Left colon (tissue), 2 donors: ENCODE measurements at regions not wholly inside any gene's neighbourhood (a gene's known extent, or its start where the extent isn't known, plus 50 kb on each side); places are given as distances from the start of the nearest gene placed in this dataset.
"Not testable (repeated sequence)": the region's sequence is repeated elsewhere in the genome, so short reads cannot be mapped to it uniquely, and the experiment has no call there.

Experiments
- ATAC-seq: fragments of 200-7000 bp; cut with Tn5 transposase; one replicate; pipeline ENCODE4 v1.9.1; 2020; ENCODE audit warnings: mild to moderate bottlenecking, moderate library complexity
- DNase-seq, 2 donors: peaks; one replicate each; pipeline ENCODE4 v3.0.0-alpha.2; 2020
- intact Hi-C, 2 donors: fragments of 100-400 bp; cut with DNase I in 1 of 2; cut with micrococcal nuclease in 1 of 2; formaldehyde crosslinking; loops; one replicate each; pipeline versions ENCODE4 v1.11.2 to v1.14.0; 2022; cut with DNase I, micrococcal nuclease
- donor health status: DM: no; HTN: no; CAD: no.
- donor health status: DM: yes; HTN: yes; CAD: no.

DNA sequence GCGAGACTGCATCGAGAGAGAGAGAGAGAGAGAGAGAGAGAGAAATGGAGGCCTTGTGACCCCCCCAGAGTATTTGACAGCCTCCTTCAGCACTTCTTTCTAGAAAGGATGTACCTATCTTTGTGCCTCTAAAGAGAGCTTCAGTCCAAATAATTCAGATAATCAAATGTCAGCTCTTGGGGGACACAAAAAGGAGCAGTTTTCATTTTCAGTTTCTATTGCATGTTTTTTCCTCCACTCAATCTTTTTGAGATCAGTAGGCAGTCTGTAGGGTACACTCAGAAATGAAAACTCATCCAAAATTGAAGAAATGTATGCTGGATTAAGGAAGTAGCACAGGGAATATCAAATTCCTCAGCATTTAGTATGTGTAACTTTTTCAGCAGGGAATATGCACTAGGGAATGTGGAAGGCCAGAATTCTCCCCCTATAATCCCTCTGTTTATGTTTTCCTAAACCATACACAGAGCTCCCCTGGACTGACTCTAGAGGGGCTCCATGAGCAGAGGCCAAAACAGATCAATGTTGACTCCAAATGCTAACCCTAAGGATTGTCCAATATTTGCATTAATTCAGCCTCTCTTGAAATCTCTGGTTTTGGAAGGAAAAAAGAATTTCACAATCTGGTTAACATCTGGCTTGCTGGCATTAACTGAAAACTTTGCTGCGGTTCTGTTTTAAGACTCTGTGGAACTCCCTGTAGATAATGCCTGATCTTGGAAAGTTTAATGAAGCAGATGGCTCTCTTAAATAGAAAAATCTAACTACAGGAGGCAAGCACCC, 250.1 kb downstream of the CEMIP2 start:
- intact Hi-C loops, result no loop called here
- DNase-seq (no peak), ATAC-seq (no peak)

DNA sequence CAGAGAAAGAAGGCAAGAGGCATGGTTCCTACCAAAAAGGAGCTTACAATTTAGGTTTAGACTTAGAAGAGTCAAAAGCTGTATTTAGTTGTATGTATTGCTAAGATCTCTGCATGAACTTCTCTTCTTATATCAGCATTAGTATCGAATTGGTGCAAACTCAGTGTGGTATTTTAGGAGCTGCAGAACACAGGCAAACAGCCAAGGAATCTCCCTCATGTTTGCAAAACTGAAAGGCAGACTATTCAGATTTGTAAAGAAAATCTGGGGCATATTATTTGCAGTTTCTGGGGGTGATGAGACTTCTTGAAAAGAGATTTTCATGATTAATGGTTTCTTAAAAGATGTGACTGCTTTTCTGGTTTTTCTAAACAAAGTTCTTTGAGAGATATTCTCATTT, 252.7 kb downstream of the CEMIP2 start:
- DNase-seq (no peak), ATAC-seq (no peak)
- intact Hi-C loops, result no loop called here

DNA sequence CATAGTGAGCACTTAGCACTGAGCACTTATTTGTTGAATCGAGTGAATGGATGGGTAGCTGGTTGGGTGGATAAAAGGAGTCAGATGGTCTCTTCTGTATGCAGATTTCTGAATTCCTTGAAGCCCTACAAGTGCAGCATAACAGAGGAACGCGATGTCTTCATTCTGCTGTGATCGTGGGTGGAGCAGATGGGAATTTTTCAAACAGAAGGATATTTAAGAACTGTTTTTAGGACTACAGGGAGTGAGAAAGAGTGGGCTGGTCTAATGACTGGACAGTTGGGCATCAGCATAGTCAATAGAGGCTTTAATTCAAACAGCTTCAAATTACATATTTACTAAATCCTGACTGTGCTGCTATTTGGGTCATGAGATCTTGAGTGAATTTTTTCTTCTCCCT, 253.2 kb downstream of the CEMIP2 start:
- ATAC-seq (no peak), DNase-seq (no peak)
- intact Hi-C loops, result no loop called here

DNA sequence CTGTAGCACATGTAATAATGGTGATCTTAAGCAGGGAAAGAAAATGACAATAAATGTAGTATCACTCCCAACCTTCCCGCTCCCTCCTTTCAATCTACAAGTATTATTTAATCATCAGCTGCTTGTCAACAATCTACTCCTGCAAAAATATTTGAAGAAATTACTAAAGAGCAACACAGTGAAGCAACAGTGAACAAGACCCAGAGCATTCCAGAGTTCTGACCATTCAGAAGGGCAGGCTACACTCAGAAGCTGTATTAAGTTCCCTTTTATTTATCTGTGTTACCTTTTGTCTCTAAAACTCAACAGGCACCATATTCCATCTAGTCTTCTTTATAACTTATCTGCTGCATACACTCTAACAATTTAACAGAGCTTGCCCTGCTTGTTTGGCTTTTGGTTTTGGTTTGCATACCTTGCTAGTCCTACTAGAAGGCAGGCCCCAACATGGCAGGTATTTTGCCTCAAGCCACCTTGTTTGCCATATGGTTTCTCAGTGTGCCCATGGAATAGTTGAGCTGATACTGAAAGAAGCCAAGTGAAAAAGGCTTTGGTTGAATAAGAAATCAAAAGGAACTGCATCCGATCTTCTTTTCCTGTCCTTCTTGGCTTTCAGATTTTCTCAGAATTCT, 253.9 kb downstream of the CEMIP2 start:
- intact Hi-C loops, result no loop called here
- no peak for ATAC-seq
- no peak for DNase-seq

DNA sequence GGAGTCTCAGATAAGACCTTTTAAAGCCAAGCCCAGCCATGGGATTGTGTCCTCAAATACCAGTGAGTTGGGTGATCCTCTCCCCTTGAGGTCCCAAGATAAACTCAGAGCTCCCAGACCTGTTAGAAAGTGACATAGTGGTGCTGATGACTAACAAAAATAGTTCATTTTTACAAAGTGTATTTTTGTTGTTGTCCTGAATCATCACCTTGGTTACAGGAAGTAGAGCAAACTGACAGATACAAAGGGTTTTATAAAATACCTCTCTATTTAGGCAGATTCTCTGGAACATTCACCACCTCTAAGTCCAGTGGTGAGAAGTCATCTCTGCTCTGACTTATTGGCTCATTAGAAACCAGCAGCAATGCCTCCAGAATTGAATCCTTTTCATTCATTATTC, 259.3 kb downstream of the CEMIP2 start:
- intact Hi-C loops, result no loop called here
- ATAC-seq (no peak), DNase-seq (no peak)

DNA sequence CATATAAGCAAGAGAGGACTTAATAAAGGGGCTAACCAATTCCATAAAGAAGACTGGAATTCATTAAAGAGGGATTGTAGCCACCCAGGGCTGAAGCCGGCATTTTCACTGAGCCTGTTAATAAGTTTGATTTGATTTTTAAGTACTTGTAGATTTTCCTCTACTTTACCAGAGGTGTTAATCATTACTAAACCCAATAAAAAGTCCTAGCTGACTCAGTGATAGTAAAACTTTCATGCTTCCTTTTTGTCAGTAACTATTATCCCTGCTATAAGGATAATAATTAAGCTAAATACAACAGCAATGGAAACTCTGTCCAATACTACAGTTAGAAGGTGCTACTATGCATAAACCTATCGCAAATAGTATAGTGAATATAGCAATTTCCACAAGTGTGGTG, 260.2 kb downstream of the CEMIP2 start:
- ATAC-seq, result peak; percentile 65
- intact Hi-C loops, DNase-seq: not testable (repeated sequence)

DNA sequence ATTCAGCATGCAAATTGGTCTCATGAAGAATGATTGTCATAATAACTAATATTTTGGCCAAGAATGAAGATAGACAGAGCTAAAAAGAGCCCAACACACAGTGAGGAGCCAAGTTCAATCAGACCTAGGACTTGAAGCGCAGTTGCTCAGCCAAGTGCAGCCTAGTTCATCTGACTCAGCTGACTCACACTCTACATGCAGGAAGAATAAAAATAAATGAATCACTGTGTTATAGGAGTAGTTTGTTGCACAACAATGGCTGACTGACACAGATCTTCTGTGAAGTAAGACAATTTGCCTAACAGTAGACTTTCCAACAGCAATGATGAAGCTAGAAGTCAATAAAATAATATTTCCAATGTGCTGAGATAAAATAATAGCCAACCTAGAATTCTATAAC, 261.5 kb downstream of the CEMIP2 start:
- DNase-seq, result peak; percentile 12 to 41
- ATAC-seq, result peak; percentile 96
- intact Hi-C loops, result no loop called here

DNA sequence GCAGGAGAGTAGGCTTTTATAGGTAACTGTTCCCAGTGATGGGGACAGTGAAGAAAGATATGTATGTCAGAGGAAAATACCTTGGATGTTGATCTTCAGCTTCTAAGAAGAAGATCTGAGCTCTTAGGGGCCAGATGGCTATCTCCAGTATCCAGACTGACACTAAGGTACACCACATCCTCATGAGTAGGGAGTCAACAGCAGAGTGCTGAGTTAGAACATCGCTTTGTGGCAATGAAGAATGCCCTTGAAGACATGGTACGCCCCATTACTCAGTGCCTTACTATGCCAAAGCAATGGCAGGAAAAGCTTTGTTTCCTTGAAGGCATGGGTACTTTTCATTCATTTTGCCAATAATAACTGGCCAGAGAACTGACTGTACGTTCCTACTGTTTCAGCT, 263.7 kb downstream of the CEMIP2 start:
- ATAC-seq, result no peak
- intact Hi-C loops, result no loop called here

DNA sequence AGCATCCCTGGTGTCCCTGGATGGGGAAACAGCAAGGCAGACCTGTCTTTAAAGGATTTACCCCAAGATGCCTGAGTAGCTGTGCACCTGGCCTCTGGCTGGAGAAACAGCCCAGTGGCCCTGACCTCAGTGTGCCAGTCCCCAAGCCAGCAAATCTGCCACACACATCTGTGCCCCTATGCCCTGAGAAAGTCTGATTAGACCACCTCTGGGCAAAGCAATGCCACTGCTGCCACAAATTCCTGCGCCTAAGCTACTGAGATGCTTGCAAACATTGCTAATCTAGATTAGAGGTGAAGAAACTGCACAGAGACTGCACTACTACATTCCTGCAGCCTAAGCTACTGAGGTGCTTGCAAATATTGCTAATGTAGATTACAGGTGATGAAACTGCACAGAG, 269.6 kb downstream of the CEMIP2 start:
- no peak for ATAC-seq
- intact Hi-C loops, result no loop called here
- no peak for DNase-seq

More for the DNA sequence above, 263.7 kb downstream of the CEMIP2 start:
- DNase-seq, result no peak

DNA sequence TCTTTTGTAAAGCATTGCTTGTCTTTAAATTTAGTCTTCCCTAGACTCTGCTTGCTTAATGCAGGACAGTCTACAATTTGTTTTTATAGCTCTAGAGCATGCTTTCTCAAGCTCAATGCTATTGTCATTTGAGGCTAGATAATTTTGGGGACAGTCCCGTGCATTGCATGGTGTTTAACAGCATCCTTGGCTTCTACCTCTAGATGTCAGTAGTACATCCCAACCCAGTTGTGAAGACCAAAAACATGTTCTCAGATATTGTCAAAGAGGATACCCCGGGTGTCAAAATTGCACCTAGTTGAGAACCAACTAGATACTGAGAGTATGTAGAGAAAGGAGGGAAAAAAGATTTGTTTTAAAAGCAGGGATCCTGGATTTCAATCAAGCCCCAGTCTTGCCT, 277.5 kb downstream of the CEMIP2 start:
- intact Hi-C loops, result no loop called here
- DNase-seq (no peak), ATAC-seq (no peak)

DNA sequence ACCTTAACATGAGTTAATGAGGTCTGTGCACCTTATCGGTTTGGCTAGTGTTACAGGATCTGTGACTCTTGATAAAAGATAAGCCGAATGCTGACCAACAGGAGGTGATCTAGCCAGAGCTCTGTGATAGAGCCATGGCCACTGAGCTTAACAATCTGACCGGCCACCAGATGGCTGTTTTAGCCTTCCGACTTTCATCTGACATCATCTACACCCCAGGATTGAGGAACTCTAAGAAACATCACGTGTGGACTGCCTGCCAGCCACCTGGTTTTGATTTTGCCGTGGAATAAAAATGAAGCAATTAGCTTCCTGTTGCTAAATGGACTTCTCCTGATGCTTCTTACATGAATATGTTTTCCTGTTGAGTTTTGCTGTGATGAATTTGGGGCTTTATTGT, 281.3 kb downstream of the CEMIP2 start:
- intact Hi-C loops, result no loop called here
- ATAC-seq (no peak), DNase-seq (no peak)

DNA sequence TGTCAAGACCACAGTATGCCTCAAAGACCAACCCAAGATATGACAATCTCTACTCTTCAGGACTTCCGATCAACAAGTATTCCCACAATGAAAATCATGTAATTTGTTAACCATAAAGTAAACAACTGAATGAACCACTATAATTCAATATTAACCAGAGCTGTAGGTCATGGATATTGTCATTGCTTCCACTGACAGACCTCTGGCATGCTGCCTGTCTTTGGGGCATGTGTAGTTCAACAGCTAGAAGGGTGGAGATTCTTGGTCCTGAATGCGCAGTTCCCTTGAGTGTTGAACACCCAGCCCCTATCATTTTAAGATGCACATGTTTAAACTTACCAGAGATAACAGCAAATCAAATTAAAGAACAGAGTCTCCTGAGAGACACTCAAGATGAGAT, 283.0 kb downstream of the CEMIP2 start:
- intact Hi-C loops, result no loop called here
- no peak for DNase-seq
- ATAC-seq, result no peak

DNA sequence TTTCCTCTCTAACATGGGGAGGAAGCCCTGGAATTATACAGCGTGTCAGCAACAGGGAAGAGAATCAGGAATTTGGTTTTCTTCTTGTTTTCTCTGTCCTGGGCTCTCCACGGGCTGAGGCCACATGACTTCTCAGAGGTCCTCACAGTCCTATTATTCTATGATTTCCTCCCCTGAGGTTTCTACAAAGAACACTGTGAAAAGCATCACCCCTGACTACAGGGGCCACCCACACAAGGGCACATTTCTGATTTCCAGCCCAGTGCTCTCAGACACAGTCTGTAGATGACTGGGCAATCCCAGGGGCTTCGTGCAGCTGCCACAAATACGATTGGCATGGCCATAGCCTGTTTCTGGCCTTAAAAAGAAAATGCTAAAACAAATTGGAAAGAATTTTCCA, 284.9 kb downstream of the CEMIP2 start:
- DNase-seq, result no peak
- no peak for ATAC-seq
- intact Hi-C loops, result no loop called here

DNA sequence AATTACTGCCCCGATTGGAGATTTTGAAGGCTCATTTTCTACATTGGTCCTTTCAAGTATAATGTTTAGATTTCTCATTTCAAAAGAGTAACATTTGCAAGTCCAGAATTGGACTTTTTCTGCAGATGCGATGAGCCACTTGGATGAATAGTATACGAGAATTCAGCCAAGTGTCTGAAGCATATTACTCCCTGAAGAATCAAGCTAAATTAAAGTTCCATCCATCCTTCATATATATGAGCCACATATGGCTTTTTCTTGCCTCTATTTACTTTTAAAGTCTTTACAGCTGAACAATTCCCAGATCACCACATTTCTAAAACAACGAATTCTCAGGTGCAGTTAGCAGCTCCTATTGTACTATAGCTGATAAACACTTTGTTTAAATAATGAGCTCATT, 288.7 kb downstream of the CEMIP2 start:
- ATAC-seq (no peak), DNase-seq (no peak)
- intact Hi-C loops, result no loop called here

DNA sequence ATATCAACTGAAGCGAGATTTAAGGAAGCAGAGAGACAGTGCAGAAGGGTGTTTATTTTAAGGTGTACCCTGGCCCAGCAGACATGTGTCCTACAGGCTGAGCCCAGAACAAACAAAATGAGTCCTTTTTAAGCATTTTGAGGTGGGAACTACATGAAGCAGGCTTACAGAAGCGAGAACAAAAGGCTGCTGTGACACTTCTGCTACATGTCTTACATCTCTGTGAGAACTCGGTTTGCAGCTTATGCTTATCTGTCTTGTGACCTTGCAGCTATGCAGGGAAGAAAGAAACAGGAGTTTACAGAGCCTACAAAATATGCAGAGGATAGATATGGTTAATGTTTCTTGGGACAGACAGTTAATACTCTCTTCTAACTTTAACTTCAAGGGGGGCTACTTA, 295.9 kb downstream of the CEMIP2 start:
- intact Hi-C loops, result no loop called here
- ATAC-seq, result no peak
- no peak for DNase-seq

DNA sequence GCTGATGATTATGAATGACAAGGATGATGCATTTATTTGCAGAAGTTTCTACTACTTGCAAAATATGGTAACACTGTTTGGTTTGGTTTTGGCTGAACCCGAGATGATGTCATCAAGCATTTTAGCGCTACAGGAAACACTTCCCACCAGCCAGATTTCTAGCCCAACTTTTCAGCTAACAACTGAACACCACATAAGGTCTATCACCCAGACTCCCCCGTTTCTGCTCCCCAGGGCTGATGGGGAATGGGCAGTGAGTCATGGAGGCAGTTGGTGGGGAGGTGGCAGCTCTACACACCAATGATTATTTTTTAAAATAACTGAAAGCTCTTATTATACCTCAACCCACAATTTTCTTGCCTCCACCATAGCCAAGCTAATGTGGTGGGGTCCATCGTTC, 302.9 kb downstream of the CEMIP2 start:
- DNase-seq, result no peak
- intact Hi-C loops, result no loop called here
- no peak for ATAC-seq

DNA sequence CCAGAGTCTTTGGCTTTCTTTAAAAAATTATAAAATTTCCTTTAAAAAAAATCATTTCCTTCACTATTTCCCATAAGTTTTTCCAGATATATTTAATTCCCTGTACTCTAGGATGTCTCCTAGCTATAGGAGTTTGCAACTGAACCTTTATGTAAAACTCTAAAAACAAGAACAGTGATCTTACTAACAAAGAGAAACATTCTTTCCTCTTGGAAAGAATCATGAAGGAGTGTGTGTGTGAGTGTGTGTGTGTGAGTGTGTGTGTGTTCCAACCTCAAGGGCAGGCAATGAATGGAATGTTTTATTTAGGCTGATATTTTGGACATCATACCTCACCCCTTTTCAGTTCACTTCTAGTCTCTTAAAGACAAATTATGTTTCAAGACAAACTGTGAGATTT, 309.2 kb downstream of the CEMIP2 start:
- intact Hi-C loops, result no loop called here
- no peak for ATAC-seq

DNA sequence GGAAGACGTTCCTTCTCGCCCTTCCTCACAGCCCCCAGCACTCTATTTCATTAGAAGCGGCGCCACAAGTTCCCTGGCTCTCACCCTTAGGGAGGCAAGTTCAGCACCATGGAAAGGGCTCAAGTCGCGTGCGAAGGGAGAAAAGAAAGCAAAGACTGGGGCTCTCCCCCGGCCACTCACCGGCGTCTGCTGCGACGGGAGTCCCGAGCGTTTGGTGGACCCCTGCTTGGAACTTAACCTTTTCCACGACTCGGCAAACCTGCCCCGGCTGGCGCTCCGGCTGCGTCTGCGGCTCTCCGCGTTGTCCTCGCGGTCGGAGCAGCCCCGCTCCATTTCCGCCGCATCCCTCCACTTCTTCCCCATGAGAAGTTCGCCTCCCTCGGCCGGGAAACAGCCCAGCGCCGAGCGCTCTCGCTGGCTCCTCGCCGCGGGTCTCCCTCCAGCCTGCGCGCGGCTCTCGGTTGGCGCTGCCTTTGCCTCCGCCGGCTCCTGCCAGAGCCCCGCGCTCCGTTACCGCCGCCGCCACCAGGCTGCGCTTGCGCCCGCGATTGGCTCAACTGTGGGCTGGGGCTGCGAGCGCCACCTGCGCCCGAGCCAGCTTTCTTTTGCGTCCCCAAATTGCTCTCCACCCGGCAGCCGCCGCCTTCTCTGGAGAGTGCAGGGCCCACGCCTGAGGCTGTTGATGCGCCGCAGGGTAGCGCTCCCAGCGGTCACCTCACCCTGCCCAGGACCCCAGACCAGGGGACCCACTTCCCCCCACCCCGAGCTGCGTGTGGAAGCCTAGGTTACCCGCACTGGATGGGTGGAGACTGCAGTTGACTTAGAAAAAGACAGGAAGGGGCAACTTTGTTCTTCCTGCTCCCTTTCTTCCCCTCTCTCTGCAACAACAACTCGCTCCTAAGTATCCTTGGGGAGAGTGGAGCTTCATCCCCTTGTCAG, 321.6 kb downstream of the CEMIP2 start:
- intact Hi-C loops, result no loop called here
- DNase-seq (peak; percentile 23 to 48), ATAC-seq (peak; percentile 92)

More for the DNA sequence above, 309.2 kb downstream of the CEMIP2 start:
- no peak for DNase-seq

DNA sequence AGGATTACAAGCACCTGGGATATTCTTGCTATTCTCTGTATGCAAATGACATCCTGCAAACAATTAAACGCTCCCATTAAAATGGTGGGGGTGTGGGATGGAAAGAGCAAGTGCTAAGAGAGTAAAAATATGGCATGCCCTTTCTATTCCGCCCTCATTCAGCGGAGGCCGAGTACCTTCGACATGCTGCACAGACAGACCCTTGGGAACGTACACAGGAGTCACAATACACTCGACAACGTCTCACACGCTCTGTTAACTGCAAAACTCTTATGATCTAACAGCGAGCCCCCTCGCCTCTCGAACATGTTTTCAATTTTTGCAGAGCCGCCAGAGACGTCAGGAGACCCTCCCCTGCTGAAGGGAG, 322.2 kb downstream of the CEMIP2 start:
- intact Hi-C loops, result no loop called here
- no peak for DNase-seq

DNA sequence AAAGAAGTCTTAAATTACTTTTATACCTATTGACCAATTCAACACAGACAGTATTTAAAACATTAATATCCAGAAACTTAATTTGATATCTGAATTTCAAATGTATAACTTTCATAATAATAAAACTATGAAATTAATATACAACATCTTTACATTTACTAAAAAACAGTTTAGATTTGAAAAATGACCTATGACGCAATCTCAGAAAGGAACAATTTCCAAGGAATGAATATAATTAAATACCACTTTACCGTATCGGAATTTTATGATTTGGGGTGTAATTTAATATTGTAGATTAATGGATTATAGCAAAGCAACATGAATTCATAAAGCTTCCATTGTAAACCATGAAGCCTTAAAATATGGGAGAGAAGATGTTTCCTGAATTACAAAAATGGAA, 321.5 kb upstream of the TRPM3 start:
- intact Hi-C loops, result no loop called here
- no peak for ATAC-seq
- no peak for DNase-seq

More for the DNA sequence above, 322.2 kb downstream of the CEMIP2 start:
- peak; percentile 5 for ATAC-seq
